CD4-positive, alpha-beta T cell treated with Interleukin-10 for 1 hour (primary cell): ENCODE measurements at regions not wholly inside any gene's neighbourhood (a gene's known extent, or its start where the extent isn't known, plus 50 kb on each side); places are given as distances from the start of the nearest gene placed in this dataset.
"Not testable (repeated sequence)": the region's sequence is repeated elsewhere in the genome, so short reads cannot be mapped to it uniquely, and the experiment has no call there.

Experiments
- DNase-seq: peaks from one replicate; pipeline ENCODE4 v3.0.0-alpha.2; 2020

GRCh38 chr2:4762951-4763376 lies 929.2 kb upstream of the SOX11 start:
- no peak for DNase-seq

GRCh38 chr2:4765787-4766530 lies 926.2 kb upstream of the SOX11 start:
- no peak for DNase-seq

- no peak for DNase-seq
Observed at GRCh38 chr2:4775668-4776067, 916.5 kb upstream of the SOX11 start.

- no peak for DNase-seq
Observed at GRCh38 chr2:4780679-4781078, 911.5 kb upstream of the SOX11 start.

GRCh38 chr2:4782647-4783046 lies 909.5 kb upstream of the SOX11 start:
- DNase-seq: no peak

- DNase-seq: no peak
Observed at GRCh38 chr2:4791488-4791887, 900.7 kb upstream of the SOX11 start.

GRCh38 chr2:4792126-4792525 lies 900.1 kb upstream of the SOX11 start:
- no peak for DNase-seq

GRCh38 chr2:4803396-4803795 lies 888.8 kb upstream of the SOX11 start:
- no peak for DNase-seq

GRCh38 chr2:4814137-4814536 lies 878.0 kb upstream of the SOX11 start:
- not testable (repeated sequence) for DNase-seq

GRCh38 chr2:4827836-4828235 lies 864.3 kb upstream of the SOX11 start:
- DNase-seq: no peak

GRCh38 chr2:4828682-4829374 lies 863.4 kb upstream of the SOX11 start:
- no peak for DNase-seq

- DNase-seq: no peak
Observed at GRCh38 chr2:4831751-4832150, 860.4 kb upstream of the SOX11 start.

GRCh38 chr2:4832642-4833041 lies 859.5 kb upstream of the SOX11 start:
- no peak for DNase-seq

GRCh38 chr2:4838626-4839025 lies 853.6 kb upstream of the SOX11 start:
- no peak for DNase-seq

- DNase-seq: no peak
Observed at GRCh38 chr2:4840791-4841190, 851.4 kb upstream of the SOX11 start.

GRCh38 chr2:4844881-4845280 lies 847.3 kb upstream of the SOX11 start:
- DNase-seq: no peak

GRCh38 chr2:4862031-4862430 lies 830.2 kb upstream of the SOX11 start:
- DNase-seq: no peak

GRCh38 chr2:4866198-4866597 lies 826.0 kb upstream of the SOX11 start:
- DNase-seq: no peak

GRCh38 chr2:4868466-4868865 lies 823.7 kb upstream of the SOX11 start:
- DNase-seq: no peak

GRCh38 chr2:4869154-4869553 lies 823.0 kb upstream of the SOX11 start:
- DNase-seq: no peak

- no peak for DNase-seq
Observed at GRCh38 chr2:4873364-4873763, 818.8 kb upstream of the SOX11 start.

- no peak for DNase-seq
Observed at GRCh38 chr2:4873876-4874593, 818.1 kb upstream of the SOX11 start.

- DNase-seq: no peak
Observed at GRCh38 chr2:4882421-4882820, 809.8 kb upstream of the SOX11 start.

- DNase-seq: no peak
Observed at GRCh38 chr2:4882941-4883340, 809.2 kb upstream of the SOX11 start.
